OCI-LY3 (cell line): ENCODE measurements at regions not wholly inside any gene's neighbourhood (a gene's known extent, or its start where the extent isn't known, plus 50 kb on each side); places are given as distances from the start of the nearest gene placed in this dataset.

Source experiments
- EZH2phosphoT487 ChIP-seq: fragments of 200-600 bp; shearing (Covaris generic); IDR thresholded peaks from 2 replicates; pipeline ENCODE4 v1.6.1; 2018; ENCODE audit warnings: antibody characterized with exemption, mixed run types, low read depth
- TF ChIP-seq, protein P1 (sequence below): fragments of 200-600, 300-600 bp; sonication (generic); IDR thresholded peaks from 2 replicates; pipeline ENCODE4 v1.5.1; 2014; ENCODE audit warnings: antibody characterized with exemption, low read length, low read depth

DNA sequence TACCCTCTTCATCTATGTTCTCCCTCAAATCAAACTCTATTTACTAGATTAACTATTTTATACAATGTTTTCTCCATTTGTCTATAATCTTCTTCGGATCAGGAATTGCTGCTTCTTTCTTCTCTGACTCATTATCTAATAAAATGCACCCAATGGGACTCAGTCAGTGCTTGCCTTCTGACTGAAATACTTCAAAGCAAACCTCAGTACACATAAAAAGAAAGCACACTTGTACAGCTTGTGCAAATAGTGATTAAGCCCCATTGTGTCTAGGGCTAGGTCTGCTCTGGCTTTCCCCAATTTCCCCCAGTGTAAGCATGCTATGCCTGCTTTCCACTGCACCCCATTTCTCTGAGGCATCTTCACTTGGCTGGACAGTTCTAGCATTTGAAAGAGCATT, 118.6 kb upstream of the C11orf87 start:
- TF ChIP-seq, protein P1, sequence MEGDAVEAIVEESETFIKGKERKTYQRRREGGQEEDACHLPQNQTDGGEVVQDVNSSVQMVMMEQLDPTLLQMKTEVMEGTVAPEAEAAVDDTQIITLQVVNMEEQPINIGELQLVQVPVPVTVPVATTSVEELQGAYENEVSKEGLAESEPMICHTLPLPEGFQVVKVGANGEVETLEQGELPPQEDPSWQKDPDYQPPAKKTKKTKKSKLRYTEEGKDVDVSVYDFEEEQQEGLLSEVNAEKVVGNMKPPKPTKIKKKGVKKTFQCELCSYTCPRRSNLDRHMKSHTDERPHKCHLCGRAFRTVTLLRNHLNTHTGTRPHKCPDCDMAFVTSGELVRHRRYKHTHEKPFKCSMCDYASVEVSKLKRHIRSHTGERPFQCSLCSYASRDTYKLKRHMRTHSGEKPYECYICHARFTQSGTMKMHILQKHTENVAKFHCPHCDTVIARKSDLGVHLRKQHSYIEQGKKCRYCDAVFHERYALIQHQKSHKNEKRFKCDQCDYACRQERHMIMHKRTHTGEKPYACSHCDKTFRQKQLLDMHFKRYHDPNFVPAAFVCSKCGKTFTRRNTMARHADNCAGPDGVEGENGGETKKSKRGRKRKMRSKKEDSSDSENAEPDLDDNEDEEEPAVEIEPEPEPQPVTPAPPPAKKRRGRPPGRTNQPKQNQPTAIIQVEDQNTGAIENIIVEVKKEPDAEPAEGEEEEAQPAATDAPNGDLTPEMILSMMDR, result no peak
- TF ChIP-seq EZH2phosphoT487, result no peak
